NB4 (cell line): ENCODE measurements at regions not wholly inside any gene's neighbourhood (a gene's known extent, or its start where the extent isn't known, plus 50 kb on each side); places are given as distances from the start of the nearest gene placed in this dataset.

ENCODE experiments used
- DNase-seq: peaks from one replicate; pipeline ENCODE4 v3.0.0; 2010; ENCODE audit warnings: low read depth
- H3K4me3 ChIP-seq: one replicate; pipeline ENCODE4 v1.5.1; 2011; ENCODE audit warnings: mild to moderate bottlenecking, low read depth, low read length, moderate library complexity
- CTCF ChIP-seq: IDR thresholded peaks from one replicate; pipeline ENCODE4 v1.5.1; 2012; ENCODE audit warnings: low read depth, low read length
- MAX ChIP-seq: IDR thresholded peaks from 2 replicates; pipeline ENCODE4 v1.6.1; 2011; ENCODE audit warnings: low read depth, low read length
- MYC ChIP-seq: IDR thresholded peaks from 2 replicates; pipeline ENCODE4 v1.6.1; 2011; ENCODE audit warnings: low read depth, low read length
- POLR2A ChIP-seq: IDR thresholded peaks from 2 replicates; pipeline ENCODE4 v1.6.1; 2011; ENCODE audit warnings: mild to moderate bottlenecking; ENCODE audit not compliant: insufficient read length; ENCODE audit errors: extremely low read depth

- TF ChIP-seq MAX (no peak), POLR2A (no peak), MYC (no peak), CTCF (no peak)
- DNase-seq = no peak
- H3K4me3 ChIP-seq = no peak overlapping the region
Measured at GRCh38 chr6:55017555-55018300, 156.6 kb upstream of the HCRTR2 start.

DNA sequence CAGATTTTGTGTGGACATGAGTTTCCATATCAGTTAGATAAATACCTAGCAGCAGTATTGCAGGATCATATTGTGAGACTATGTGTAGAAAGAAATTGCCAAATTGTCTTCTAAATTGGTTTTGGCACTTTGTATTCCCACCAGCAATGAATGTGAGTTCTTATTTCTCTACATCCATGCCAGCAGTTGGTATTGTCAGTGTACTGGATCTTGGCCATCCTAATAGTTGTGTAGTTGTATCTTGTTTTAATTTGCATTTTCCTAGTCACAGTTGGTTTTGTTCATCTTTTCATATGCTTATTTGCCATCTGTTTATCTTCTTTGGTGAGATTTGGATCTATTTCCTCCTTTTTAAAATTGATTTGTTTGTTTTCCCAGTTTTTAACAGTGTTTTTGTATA lies 154.7 kb upstream of the HCRTR2 start:
- no peak overlapping the region for H3K4me3 ChIP-seq
- DNase-seq = no peak
- TF ChIP-seq CTCF (no peak), POLR2A (no peak), MAX (no peak), MYC (no peak)

DNA sequence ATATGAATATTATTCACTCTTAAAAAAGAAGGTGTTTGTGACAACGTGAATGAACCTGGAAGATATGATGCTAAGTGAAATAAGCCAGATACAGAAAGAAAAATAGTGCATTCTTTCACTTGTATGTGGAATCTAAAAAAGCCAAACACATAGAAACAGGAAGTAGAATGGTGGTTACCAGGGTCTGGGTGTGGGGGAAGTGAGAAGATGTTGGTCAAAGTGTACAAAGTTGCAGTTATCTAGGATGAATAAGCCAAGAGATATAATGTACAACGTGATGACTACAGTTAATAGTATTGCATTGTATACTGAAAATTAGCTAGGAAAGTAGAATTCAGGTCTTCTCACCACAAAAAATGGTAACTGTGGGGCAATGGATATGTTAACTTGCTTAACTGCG lies 151.1 kb upstream of the HCRTR2 start:
- H3K4me3 ChIP-seq = no peak overlapping the region
- TF ChIP-seq MAX = no peak
- TF ChIP-seq CTCF = no peak
- TF ChIP-seq POLR2A = no peak
- DNase-seq = peak; percentile 18

DNA sequence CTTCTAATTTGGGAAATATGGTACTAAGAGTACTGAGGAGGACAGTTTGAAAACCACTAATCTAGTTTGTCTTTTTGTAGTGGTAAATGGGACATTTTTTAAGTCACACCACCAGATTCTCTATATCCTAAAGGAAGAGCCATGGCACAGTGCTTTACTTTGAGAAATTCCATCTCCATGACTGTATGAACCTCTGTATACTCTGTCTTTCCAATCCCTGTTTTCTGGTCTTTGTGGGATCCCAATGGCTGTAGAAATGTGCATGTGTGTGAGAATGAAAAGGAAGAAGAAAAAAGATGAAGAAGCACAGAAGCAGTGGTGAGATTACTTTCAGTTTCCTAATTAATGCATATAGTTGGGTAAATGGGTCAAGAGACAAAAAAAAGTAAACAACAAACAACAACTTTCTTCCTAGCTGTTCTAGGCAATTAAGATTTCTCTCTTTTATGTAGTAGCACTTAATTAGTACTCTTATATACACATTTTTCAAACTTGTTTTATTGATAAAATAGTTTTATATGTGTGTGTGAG lies 141.2 kb upstream of the HCRTR2 start:
- no peak for DNase-seq
- no peak overlapping the region for H3K4me3 ChIP-seq
- TF ChIP-seq MYC (no peak), POLR2A (no peak), MAX (no peak), CTCF (no peak)

DNA sequence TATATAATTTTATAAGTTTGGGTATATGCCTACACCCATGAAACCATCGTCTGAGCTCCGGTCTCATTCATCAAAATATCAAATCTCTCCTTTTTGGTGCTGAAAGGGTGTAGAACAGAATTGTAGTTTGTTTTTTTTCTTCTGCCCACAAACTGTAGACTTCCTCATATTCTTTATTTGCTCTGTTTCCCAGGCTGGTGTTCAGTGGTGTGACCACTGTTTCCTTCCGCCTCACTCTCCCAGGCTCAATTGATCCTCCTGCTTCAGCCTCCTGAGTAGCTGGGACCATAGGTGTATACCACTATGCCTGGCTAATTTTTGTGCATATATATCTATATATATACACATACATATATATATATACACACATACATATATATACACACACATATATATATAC lies 139.6 kb upstream of the HCRTR2 start:
- no peak overlapping the region for H3K4me3 ChIP-seq
- TF ChIP-seq CTCF = no peak
- TF ChIP-seq MYC = no peak
- TF ChIP-seq POLR2A = no peak
- TF ChIP-seq MAX = no peak
- DNase-seq = no peak
